Activated naive CD4-positive, alpha-beta T cell treated with anti-CD3 and anti-CD28 coated beads, Interleukin-2, amount 50 U/mL, for 72 hours (primary cell): ENCODE measurements at regions not wholly inside any gene's neighbourhood (a gene's known extent, or its start where the extent isn't known, plus 50 kb on each side); places are given as distances from the start of the nearest gene placed in this dataset.
"Not testable (repeated sequence)": the region's sequence is repeated elsewhere in the genome, so short reads cannot be mapped to it uniquely, and the experiment has no call there.

Source experiments
- ATAC-seq, 2 donors: fragments of 150-1000 bp; cut with Tn5 transposase; 2 replicates each; pipeline ENCODE4 v1.10.0; 2021; ENCODE audit warnings: mild to moderate bottlenecking in 2 of 2, moderate library complexity in 2 of 2
- DNase-seq, 2 donors: peaks; one replicate each; pipeline ENCODE4 v3.0.0; 2021 to 2022; ENCODE audit warnings: low spot score in 2 of 2
- H3K27ac Mint-ChIP-seq, 2 donors: one replicate each; pipeline ENCODE4 v1.8.0; 2022; ENCODE audit warnings: mild to moderate bottlenecking in 2 of 2, mixed read lengths in 2 of 2
- H3K36me3 Mint-ChIP-seq, 2 donors: one replicate each; pipeline ENCODE4 v1.8.0; 2022; ENCODE audit warnings: mixed read lengths in 2 of 2
- H3K9me3 Mint-ChIP-seq, 2 donors: one replicate each; pipeline ENCODE4 v1.8.0; 2022; ENCODE audit warnings: mixed read lengths in 2 of 2

DNA sequence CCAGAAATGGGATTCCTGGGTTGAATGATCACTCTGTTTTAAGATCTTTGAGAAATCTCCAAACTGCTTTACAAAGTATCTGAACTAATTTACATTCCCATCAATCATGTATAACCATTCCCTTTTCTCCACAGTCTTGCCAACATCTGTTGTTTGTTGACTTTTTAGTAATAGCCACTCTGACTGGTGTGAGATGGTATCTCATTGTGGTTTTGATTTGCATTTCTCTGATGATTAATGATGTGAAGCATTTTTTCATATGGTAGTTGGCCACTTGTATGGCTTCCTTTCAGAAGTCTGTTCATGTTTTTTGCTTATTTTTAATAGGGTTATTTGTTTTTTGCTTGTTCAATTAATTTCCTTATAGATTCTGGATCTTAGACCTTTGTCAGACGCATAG is 211.8 kb upstream of the AVPR1A start:
- no peaks in the 10 kb centered on the region for H3K36me3 Mint-ChIP-seq
- no peak overlapping the region for H3K27ac Mint-ChIP-seq
- DNase-seq (no peak), ATAC-seq (no peak)
- peaks cover 10 to 19% of the 10 kb centered on the region in 2 donors for H3K9me3 Mint-ChIP-seq

GRCh38 chr12:63362166-63362565 is 211.2 kb upstream of the AVPR1A start:
- Mint-ChIP-seq H3K27ac (no peak overlapping the region), H3K36me3 (no peaks in the 10 kb centered on the region), H3K9me3 (peaks cover 10 to 17% of the 10 kb centered on the region in 2 donors)
- DNase-seq (no peak), ATAC-seq (no peak)

GRCh38 chr12:63354969-63355368 is 204.0 kb upstream of the AVPR1A start:
- Mint-ChIP-seq H3K9me3 (peaks cover 0 to 10% of the 10 kb centered on the region in 2 donors), H3K27ac (no peak overlapping the region), H3K36me3 (no peaks in the 10 kb centered on the region)
- ATAC-seq: no peak
- DNase-seq: no peak

- ATAC-seq: no peak
- peaks cover 0 to 6% of the 10 kb centered on the region in 2 donors for H3K9me3 Mint-ChIP-seq
- no peak overlapping the region for H3K27ac Mint-ChIP-seq
- no peaks in the 10 kb centered on the region for H3K36me3 Mint-ChIP-seq
- no peak for DNase-seq
Measured at GRCh38 chr12:63353559-63353958, 202.6 kb upstream of the AVPR1A start.

GRCh38 chr12:63351370-63351769 is 200.4 kb upstream of the AVPR1A start:
- no peaks in the 10 kb centered on the region for H3K9me3 Mint-ChIP-seq
- DNase-seq (no peak), ATAC-seq (no peak)
- H3K36me3 Mint-ChIP-seq: no peaks in the 10 kb centered on the region
- H3K27ac Mint-ChIP-seq: no peak overlapping the region

DNA sequence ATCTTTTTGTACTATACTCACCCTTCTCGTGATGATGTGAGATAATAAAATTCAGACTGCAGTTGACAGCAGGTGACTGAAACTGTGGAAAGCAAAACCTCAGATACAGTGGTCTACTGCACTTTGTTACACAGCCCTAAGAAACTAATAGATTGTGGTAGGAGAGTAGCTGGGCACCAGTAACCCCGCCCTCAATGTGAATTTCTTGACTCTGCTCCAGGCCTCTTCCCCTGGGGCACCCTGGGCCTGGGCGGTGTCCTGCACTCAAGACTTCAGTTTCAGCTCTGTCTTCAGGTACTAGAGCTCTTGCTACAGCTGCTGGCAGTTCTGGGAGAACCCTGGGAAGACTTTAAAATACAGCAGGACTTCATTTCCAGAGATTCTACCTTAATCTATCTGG is 197.6 kb upstream of the AVPR1A start:
- H3K36me3 Mint-ChIP-seq: no peaks in the 10 kb centered on the region
- no peak for DNase-seq
- H3K27ac Mint-ChIP-seq: no peak overlapping the region
- ATAC-seq: no peak
- peaks cover 4 to 5% of the 10 kb centered on the region in 2 donors for H3K9me3 Mint-ChIP-seq

- peaks cover 5 to 27% of the 10 kb centered on the region in 2 donors for H3K9me3 Mint-ChIP-seq
- not testable (repeated sequence) for ATAC-seq, H3K27ac Mint-ChIP-seq, DNase-seq, H3K36me3 Mint-ChIP-seq
Measured at GRCh38 chr12:63337158-63337557, 186.2 kb upstream of the AVPR1A start.

- DNase-seq (no peak), ATAC-seq (no peak)
- Mint-ChIP-seq H3K36me3 (no peaks in the 10 kb centered on the region), H3K9me3 (no peaks in the 10 kb centered on the region), H3K27ac (no peak overlapping the region)
Measured at GRCh38 chr12:63326260-63326659, 175.3 kb upstream of the AVPR1A start.

DNA sequence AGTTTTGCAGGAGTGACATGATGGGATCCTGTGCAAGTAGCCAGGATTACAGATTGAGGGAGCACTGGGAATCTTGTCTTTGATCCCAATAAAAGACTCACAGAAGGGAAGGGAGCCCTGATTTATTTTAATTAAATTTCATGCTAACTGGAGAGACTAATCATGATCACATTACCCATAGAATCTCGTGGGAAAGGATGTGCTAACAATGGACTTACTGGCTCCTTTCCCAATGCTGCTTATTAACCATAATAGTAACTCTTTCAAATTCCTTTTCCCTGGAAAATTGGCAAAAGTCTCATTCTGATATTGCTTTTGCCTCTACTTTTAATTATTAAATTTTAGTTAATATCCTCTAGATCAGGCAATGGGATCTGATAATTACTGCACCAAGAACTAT is 174.8 kb upstream of the AVPR1A start:
- ATAC-seq: no peak
- no peaks in the 10 kb centered on the region for H3K36me3 Mint-ChIP-seq
- DNase-seq: no peak
- H3K9me3 Mint-ChIP-seq: no peaks in the 10 kb centered on the region
- H3K27ac Mint-ChIP-seq: no peak overlapping the region

DNA sequence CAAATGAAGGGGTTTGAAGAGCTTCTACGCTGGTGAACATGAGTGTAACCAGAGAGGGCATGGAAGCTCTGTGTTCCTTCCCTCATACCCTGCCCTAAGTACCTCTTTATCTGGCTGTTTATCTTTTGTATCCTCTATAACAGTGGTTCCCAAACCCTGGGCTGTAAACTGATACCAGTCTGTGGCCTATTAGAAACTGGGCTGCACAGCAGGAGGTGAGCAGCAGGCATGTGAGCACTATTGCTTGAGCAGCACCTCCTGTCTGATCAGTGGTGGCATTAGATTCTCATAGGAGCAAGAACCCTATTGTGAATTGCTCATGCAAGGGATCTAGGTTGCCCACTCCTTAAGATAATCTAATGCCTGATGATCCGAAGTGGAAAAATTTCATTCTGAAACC is 172.9 kb upstream of the AVPR1A start:
- no peak for ATAC-seq
- DNase-seq: no peak
- no peaks in the 10 kb centered on the region for H3K36me3 Mint-ChIP-seq
- H3K9me3 Mint-ChIP-seq: no peaks in the 10 kb centered on the region
- H3K27ac Mint-ChIP-seq: no peak overlapping the region

DNA sequence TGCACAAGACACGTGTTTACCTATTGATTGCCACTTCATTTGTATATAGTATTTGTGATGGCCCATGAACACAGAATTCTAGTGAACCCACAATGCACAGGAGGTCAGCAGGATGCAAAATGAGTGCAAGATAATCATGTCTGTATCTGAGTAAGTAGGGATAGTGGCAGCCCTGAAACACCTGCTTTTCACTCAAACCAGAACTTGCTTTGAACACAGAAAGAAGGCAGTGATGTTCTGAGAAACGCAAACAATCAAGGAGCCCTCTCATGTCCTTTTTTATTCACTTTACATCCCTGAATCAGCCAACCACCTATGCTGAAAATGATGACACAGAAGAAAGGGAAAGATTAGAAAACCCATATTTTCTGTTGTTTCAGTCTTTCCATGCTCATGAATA is 170.4 kb upstream of the AVPR1A start:
- H3K27ac Mint-ChIP-seq: no peak overlapping the region
- no peaks in the 10 kb centered on the region for H3K9me3 Mint-ChIP-seq
- ATAC-seq (peak in 1 of 2 donors; percentile 88), DNase-seq (no peak)
- no peaks in the 10 kb centered on the region for H3K36me3 Mint-ChIP-seq

DNA sequence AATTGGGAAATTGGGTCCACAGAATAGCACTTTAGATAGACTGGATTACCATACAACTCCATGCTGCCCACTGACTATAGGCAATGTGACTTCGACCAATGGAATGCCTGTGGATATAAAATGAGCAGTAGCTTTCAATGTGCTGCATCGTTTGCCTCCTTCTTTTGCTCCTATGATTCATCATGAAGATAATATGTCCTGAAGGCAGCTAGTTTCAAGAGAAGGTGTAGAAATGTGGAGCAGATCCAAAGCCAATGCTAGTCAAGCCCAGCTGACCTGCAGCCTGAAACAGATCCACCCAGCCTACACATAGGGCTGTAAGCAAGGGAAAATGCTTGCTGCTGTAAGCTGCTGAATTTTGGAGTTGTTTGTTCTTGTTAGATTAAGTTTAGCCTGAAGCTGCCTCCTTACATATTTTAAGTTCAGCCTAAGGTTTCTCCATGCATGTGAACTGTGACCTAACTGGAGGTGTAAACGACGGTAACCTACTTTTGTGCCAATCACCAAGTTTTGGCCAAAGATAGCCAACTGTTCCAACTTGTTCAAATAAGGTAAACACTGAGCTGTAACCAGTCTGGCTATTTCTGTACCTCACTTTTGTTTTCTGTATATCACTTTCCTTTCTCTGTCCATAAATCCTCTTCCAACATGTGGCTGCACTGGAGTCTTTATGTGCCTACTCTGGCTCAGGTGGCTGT is 169.1 kb upstream of the AVPR1A start:
- DNase-seq (no peak), ATAC-seq (no peak)
- Mint-ChIP-seq H3K27ac (no peak overlapping the region), H3K36me3 (no peaks in the 10 kb centered on the region), H3K9me3 (peaks cover 3 to 4% of the 10 kb centered on the region in 2 donors)

DNA sequence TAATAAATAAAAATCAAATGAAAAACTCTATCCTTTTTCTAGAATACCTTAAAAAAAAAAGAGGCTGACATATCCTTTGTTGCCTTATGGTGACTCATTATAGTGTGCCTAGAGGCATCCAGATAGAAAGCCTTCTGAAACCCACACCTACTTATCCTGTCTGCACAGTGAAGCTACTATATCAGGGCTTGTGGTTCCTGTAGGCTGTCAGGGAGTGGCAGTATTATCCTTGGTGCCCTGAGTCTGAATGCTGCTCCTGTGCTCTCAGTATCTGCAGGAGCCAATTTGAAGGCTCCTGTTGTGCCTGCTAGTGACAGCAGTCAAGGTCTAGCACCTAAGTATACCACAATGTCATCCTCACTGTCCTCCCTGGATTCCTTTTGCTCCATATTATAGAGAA is 168.4 kb upstream of the AVPR1A start:
- Mint-ChIP-seq H3K36me3 (no peaks in the 10 kb centered on the region), H3K27ac (no peak overlapping the region), H3K9me3 (peaks cover 3 to 4% of the 10 kb centered on the region in 2 donors)
- no peak for DNase-seq
- ATAC-seq: peak; percentile 61 to 78

DNA sequence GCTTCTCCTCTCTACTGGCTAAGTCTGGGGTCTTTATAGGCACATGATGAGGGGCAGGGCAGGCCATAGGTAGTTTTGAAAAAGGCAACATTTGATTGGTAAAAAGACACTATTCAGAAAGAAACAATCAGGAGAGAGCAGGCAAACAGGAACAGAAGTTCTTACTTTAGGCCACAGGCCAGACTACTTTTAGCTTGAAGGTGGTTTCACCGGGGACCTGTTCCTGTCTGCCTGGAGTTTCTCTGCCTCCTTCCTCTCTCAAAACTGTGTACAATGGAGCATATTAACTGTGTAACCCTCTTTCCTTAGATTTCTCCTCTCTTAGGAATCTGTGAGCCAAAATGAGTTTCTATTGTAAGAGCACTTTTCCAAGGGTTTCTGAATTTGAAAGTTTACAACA is 167.9 kb upstream of the AVPR1A start:
- Mint-ChIP-seq H3K36me3 (no peaks in the 10 kb centered on the region), H3K9me3 (peaks cover 3 to 4% of the 10 kb centered on the region in 2 donors), H3K27ac (no peak overlapping the region)
- ATAC-seq (no peak), DNase-seq (no peak)

DNA sequence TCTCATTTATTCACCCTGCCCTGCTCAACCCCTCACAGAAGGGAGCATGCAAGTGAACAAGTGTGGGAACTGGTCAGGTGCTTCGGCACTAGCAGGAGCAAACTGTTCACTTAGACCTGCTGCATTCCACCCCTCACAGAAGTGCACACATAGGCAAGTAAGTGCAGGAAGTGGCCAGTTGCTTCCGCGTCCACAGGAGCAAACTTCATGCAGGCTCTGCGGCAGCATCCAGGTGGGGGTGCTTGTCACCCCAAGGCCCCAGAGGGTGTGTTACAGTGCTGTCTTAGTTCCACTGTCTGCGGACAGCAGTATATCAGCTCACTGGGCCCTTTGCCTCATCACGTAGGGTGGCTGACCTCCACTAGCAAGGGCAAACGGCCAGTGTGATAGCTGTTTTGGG is 167.3 kb upstream of the AVPR1A start:
- DNase-seq: no peak
- Mint-ChIP-seq H3K36me3 (no peaks in the 10 kb centered on the region), H3K9me3 (peaks cover 3 to 4% of the 10 kb centered on the region in 2 donors), H3K27ac (no peak overlapping the region)
- ATAC-seq: no peak

GRCh38 chr12:63317880-63318279 is 166.9 kb upstream of the AVPR1A start:
- Mint-ChIP-seq H3K36me3 (no peaks in the 10 kb centered on the region), H3K27ac (no peak overlapping the region), H3K9me3 (peaks cover 3 to 4% of the 10 kb centered on the region in 2 donors)
- ATAC-seq (no peak), DNase-seq (no peak)

GRCh38 chr12:63317286-63317846 is 166.4 kb upstream of the AVPR1A start:
- peaks cover 3 to 4% of the 10 kb centered on the region in 2 donors for H3K9me3 Mint-ChIP-seq
- H3K27ac Mint-ChIP-seq: no peak overlapping the region
- no peaks in the 10 kb centered on the region for H3K36me3 Mint-ChIP-seq
- no peak for ATAC-seq
- DNase-seq: no peak

GRCh38 chr12:63313139-63313538 is 162.1 kb upstream of the AVPR1A start:
- Mint-ChIP-seq H3K36me3 (no peaks in the 10 kb centered on the region), H3K9me3 (peaks cover 3 to 4% of the 10 kb centered on the region in 2 donors), H3K27ac (no peak overlapping the region)
- no peak for DNase-seq
- ATAC-seq: no peak
